Smooth muscle cell (in vitro differentiated cells): ENCODE measurements at regions not wholly inside any gene's neighbourhood (a gene's known extent, or its start where the extent isn't known, plus 50 kb on each side); places are given as distances from the start of the nearest gene placed in this dataset.

Source experiments
- DNase-seq: peaks from one replicate; lab custom pipeline; 2025; ENCODE audit not compliant: unreplicated experiment; lab: John Stamatoyannopoulos, UW
- H2AFZ ChIP-seq: fragments of 200-600 bp; sonication (generic); 2 replicates; pipeline ENCODE4 v1.6.0; 2016; ENCODE audit warnings: antibody characterized with exemption, low read depth, mild to moderate bottlenecking
- H3F3A ChIP-seq: fragments of 200-600 bp; sonication (generic); 2 replicates; pipeline ENCODE4 v1.6.0; 2017; ENCODE audit warnings: antibody characterized with exemption, low read depth
- H3K27ac ChIP-seq: fragments of 200-600 bp; sonication (generic); 2 replicates; pipeline ENCODE4 v1.5.1; 2016; ENCODE audit warnings: low read depth, mild to moderate bottlenecking
- H3K27me3 ChIP-seq: fragments of 200-600 bp; sonication (generic); 2 replicates; pipeline ENCODE4 v1.6.1; 2016; ENCODE audit warnings: low read depth, mild to moderate bottlenecking
- H3K36me3 ChIP-seq: fragments of 200-600 bp; sonication (generic); 2 replicates; pipeline ENCODE4 v1.5.1; 2016; ENCODE audit warnings: low read depth
- H3K4me1 ChIP-seq: fragments of 200-600 bp; sonication (generic); 2 replicates; pipeline ENCODE4 v1.5.1; 2016; ENCODE audit warnings: low read depth
- H3K4me2 ChIP-seq: fragments of 200-600 bp; sonication (generic); 2 replicates; pipeline ENCODE4 v1.6.0; 2016; ENCODE audit warnings: mild to moderate bottlenecking
- H3K4me3 ChIP-seq: fragments of 200-600 bp; sonication (generic); 2 replicates; pipeline ENCODE4 v1.5.1; 2016; ENCODE audit warnings: mild to moderate bottlenecking
- H3K79me2 ChIP-seq: fragments of 200-600 bp; sonication (generic); 2 replicates; pipeline ENCODE4 v1.6.0; 2016; ENCODE audit warnings: low read depth, mild to moderate bottlenecking
- H3K9ac ChIP-seq: fragments of 200-600 bp; sonication (generic); 2 replicates; pipeline ENCODE4 v1.6.0; 2016; ENCODE audit warnings: low read depth
- H3K9me3 ChIP-seq: fragments of 200-600 bp; sonication (generic); replicated peaks from 2 replicates; pipeline ENCODE4 v1.5.1; 2016; ENCODE audit warnings: low read depth
- H4K20me1 ChIP-seq: fragments of 200-600 bp; sonication (generic); 2 replicates; pipeline ENCODE4 v1.6.0; 2016; ENCODE audit warnings: low read depth
- CTCF ChIP-seq: fragments of 200-600 bp; sonication (generic); IDR thresholded peaks from 2 replicates; pipeline ENCODE4 v1.5.1; 2017; ENCODE audit warnings: borderline replicate concordance, mild to moderate bottlenecking, antibody characterized with exemption; ENCODE audit not compliant: insufficient read depth, poor library complexity, severe bottlenecking
- WGBS: methylation state at CpG from one replicate; pipeline ENCODE4 v1.1.7; 2016; ENCODE audit warnings: low lambda C conversion rate; 5-methylcytosine and 5-hydroxymethylcytosine counted together

GRCh38 chr6:115214283-115214682 is 846.4 kb downstream of the FRK start:
- Histone ChIP-seq H3K4me3 (no peak overlapping the region), H2AFZ (no peak overlapping the region), H3K36me3 (no peaks in the 10 kb centered on the region), H3K4me2 (no peak overlapping the region), H3K27ac (no peak overlapping the region), H3K27me3 (no peaks in the 10 kb centered on the region), H4K20me1 (no peaks in the 10 kb centered on the region), H3K9ac (no peak overlapping the region), H3F3A (no peaks in the 10 kb centered on the region), H3K4me1 (no peaks in the 10 kb centered on the region), H3K9me3 (peaks cover 3% of the 10 kb centered on the region), H3K79me2 (no peaks in the 10 kb centered on the region)
- 47% methylated on average over 1 of the region's 1 CpG for WGBS
- no peak for DNase-seq
- no peak for TF ChIP-seq CTCF

GRCh38 chr6:115203381-115203780 is 857.3 kb downstream of the FRK start:
- Histone ChIP-seq H2AFZ (no peak overlapping the region), H3K9ac (no peak overlapping the region), H3F3A (no peaks in the 10 kb centered on the region), H3K36me3 (no peaks in the 10 kb centered on the region), H3K4me2 (no peak overlapping the region), H3K4me1 (no peaks in the 10 kb centered on the region), H3K9me3 (no peaks in the 10 kb centered on the region), H3K27ac (no peak overlapping the region), H4K20me1 (no peaks in the 10 kb centered on the region), H3K27me3 (no peaks in the 10 kb centered on the region), H3K79me2 (no peaks in the 10 kb centered on the region), H3K4me3 (no peak overlapping the region)
- TF ChIP-seq CTCF: no peak
- WGBS: 93% methylated on average over 4 of the region's 4 CpGs
- DNase-seq: no peak

GRCh38 chr6:115194981-115195638 is 852.3 kb upstream of the HS3ST5 start:
- no peak overlapping the region for H3K4me3 ChIP-seq
- H3K4me2 ChIP-seq: no peak overlapping the region
- no peaks in the 10 kb centered on the region for H4K20me1 ChIP-seq
- no peaks in the 10 kb centered on the region for H3K4me1 ChIP-seq
- H3K9me3 ChIP-seq: no peaks in the 10 kb centered on the region
- H3K79me2 ChIP-seq: no peaks in the 10 kb centered on the region
- no peak overlapping the region for H2AFZ ChIP-seq
- 91% methylated on average over 2 of the region's 2 CpGs for WGBS
- no peak for TF ChIP-seq CTCF
- H3K36me3 ChIP-seq: no peaks in the 10 kb centered on the region
- H3K27me3 ChIP-seq: no peaks in the 10 kb centered on the region
- no peaks in the 10 kb centered on the region for H3F3A ChIP-seq
- no peak for DNase-seq
- H3K27ac ChIP-seq: no peak overlapping the region
- no peak overlapping the region for H3K9ac ChIP-seq

GRCh38 chr6:115191989-115192388 is 849.2 kb upstream of the HS3ST5 start:
- H3K4me1 ChIP-seq: no peaks in the 10 kb centered on the region
- DNase-seq: no peak
- H3F3A ChIP-seq: no peaks in the 10 kb centered on the region
- H3K9ac ChIP-seq: no peak overlapping the region
- H3K79me2 ChIP-seq: no peaks in the 10 kb centered on the region
- WGBS: 86% methylated on average over 1 of the region's 1 CpG
- no peak for TF ChIP-seq CTCF
- H3K4me3 ChIP-seq: no peak overlapping the region
- H3K9me3 ChIP-seq: no peaks in the 10 kb centered on the region
- no peak overlapping the region for H3K4me2 ChIP-seq
- no peaks in the 10 kb centered on the region for H4K20me1 ChIP-seq
- no peak overlapping the region for H3K27ac ChIP-seq
- no peaks in the 10 kb centered on the region for H3K36me3 ChIP-seq
- H3K27me3 ChIP-seq: no peaks in the 10 kb centered on the region
- H2AFZ ChIP-seq: no peak overlapping the region
